PC-9 (cell line): ENCODE measurements at regions not wholly inside any gene's neighbourhood (a gene's known extent, or its start where the extent isn't known, plus 50 kb on each side); places are given as distances from the start of the nearest gene placed in this dataset.
"Not testable (repeated sequence)": the region's sequence is repeated elsewhere in the genome, so short reads cannot be mapped to it uniquely, and the experiment has no call there.

Source experiments
- BruUV-seq: library from RNA; stranded (reverse); fragments of 400-500 nt; replicated peaks from 2 replicates; lab custom pipeline; 2021; lab: Mats Ljungman, UMichigan
- CTCF ChIA-PET: fragments of 300-600 bp; sonication (Branson Sonifier 250); formaldehyde crosslinking; loops from one replicate; lab custom pipeline; 2022; ENCODE audit warnings: antibody characterized with exemption; lab: Charles Lee
- POLR2A ChIA-PET: fragments of 300-600 bp; sonication (Branson Sonifier 250); formaldehyde crosslinking; loops from one replicate; lab custom pipeline; 2022; ENCODE audit warnings: antibody characterized with exemption; ENCODE audit not compliant: unreplicated experiment; lab: Charles Lee
- DNase-seq, 2 experiments: peaks; one replicate each; pipeline versions ENCODE4 v3.0.0 to v3.0.0-alpha.2; 2015 to 2022; ENCODE audit warnings: mixed read lengths in 1 of 2
- H2AFZ ChIP-seq: fragments of 200-600 bp; sonication (generic); 2 replicates; pipeline ENCODE4 v1.8.1; 2017; ENCODE audit warnings: antibody characterized with exemption
- H3F3A ChIP-seq: fragments of 200-600 bp; sonication (generic); 2 replicates; pipeline ENCODE4 v1.8.1; 2017; ENCODE audit warnings: antibody characterized with exemption, mild to moderate bottlenecking, low read depth; ENCODE audit not compliant: insufficient read depth
- H3K27ac ChIP-seq: fragments of 200-600 bp; sonication (generic); 2 replicates; pipeline ENCODE4 v1.6.1; 2016; ENCODE audit warnings: mixed run types
- H3K27me3 ChIP-seq: fragments of 200-600 bp; sonication (generic); 2 replicates; pipeline ENCODE4 v1.6.1; 2016; ENCODE audit warnings: low read depth, mixed run types; ENCODE audit not compliant: insufficient read depth
- H3K36me3 ChIP-seq: fragments of 200-600 bp; sonication (generic); 2 replicates; pipeline ENCODE4 v1.6.1; 2016; ENCODE audit warnings: low read depth, mixed run types
- H3K4me1 ChIP-seq: fragments of 200-600 bp; sonication (generic); replicated peaks from 2 replicates; pipeline ENCODE4 v1.6.1; 2016; ENCODE audit warnings: mixed run types; ENCODE audit not compliant: insufficient read depth
- H3K4me2 ChIP-seq: fragments of 200-600 bp; sonication (generic); 2 replicates; pipeline ENCODE4 v1.6.1; 2017; ENCODE audit warnings: mixed run types
- H3K4me3 ChIP-seq: fragments of 200-600 bp; sonication (generic); 2 replicates; pipeline ENCODE4 v1.6.1; 2016; ENCODE audit warnings: mixed run types
- H3K79me2 ChIP-seq: fragments of 200-600 bp; sonication (generic); 2 replicates; pipeline ENCODE4 v1.6.1; 2017; ENCODE audit warnings: low read depth, mixed run types
- H3K9me2 ChIP-seq: fragments of 200-600 bp; sonication (generic); 2 replicates; pipeline ENCODE4 v1.8.1; 2017; ENCODE audit warnings: mild to moderate bottlenecking; ENCODE audit not compliant: insufficient read depth
- H3K9me3 ChIP-seq: fragments of 200-600 bp; sonication (generic); 2 replicates; pipeline ENCODE4 v1.8.1; 2016; ENCODE audit warnings: low read depth; ENCODE audit not compliant: insufficient read depth
- H4K20me1 ChIP-seq: fragments of 200-600 bp; sonication (generic); 2 replicates; pipeline ENCODE4 v1.8.1; 2017; ENCODE audit not compliant: insufficient read depth
- CTCF ChIP-seq: fragments of 200-600 bp; sonication (generic); conservative IDR thresholded peaks from 2 replicates; pipeline ENCODE4 v1.6.1; 2017; ENCODE audit warnings: mixed run types, antibody characterized with exemption, mild to moderate bottlenecking, moderate library complexity
- EZH2 ChIP-seq: fragments of 200-600 bp; sonication (generic); IDR thresholded peaks from 2 replicates; pipeline ENCODE4 v1.8.0; 2017; ENCODE audit warnings: antibody characterized with exemption, low read depth
- intact Hi-C: fragments of 100-400 bp; cut with micrococcal nuclease; formaldehyde crosslinking; loops from one replicate; pipeline ENCODE4 v1.10.0; 2022; ENCODE audit not compliant: unreplicated experiment

DNA sequence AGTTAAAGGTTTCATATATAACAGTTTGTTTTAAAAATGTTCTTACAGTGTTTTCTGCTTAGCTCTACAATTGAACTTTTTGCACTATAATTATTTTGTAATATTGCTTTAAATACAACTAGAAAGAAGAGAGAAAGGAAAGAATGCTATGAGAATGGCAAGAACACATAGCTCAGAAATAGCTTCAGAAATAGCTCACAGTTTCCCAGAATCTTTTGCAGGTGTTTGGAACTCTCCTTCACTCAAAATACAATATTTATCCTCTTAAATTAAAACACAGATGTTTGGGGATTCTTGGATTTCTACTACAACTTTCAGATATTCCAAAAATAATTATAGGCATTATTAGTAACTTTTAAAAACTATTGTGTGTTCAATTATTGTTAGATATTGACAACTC, 658.0 kb upstream of the DPPA4 start:
- Histone ChIP-seq H3F3A (no peaks in the 10 kb centered on the region), H4K20me1 (no peaks in the 10 kb centered on the region), H3K4me1 (no peaks in the 10 kb centered on the region), H3K27ac (no peak overlapping the region), H3K27me3 (no peaks in the 10 kb centered on the region), H3K9me2 (no peaks in the 10 kb centered on the region), H3K4me2 (no peak overlapping the region), H3K9me3 (no peaks in the 10 kb centered on the region), H3K4me3 (no peak overlapping the region), H3K36me3 (no peaks in the 10 kb centered on the region), H3K79me2 (no peaks in the 10 kb centered on the region), H2AFZ (no peak overlapping the region)
- TF ChIP-seq CTCF (no peak), EZH2 (no peak)
- ChIA-PET CTCF (no interaction called here), POLR2A (no interaction called here)
- no TSS peak for BruUV-seq
- no peak for DNase-seq
- intact Hi-C loops, result no loop called here

- H3K27ac ChIP-seq, H3K9me3 ChIP-seq, H3K4me3 ChIP-seq, H4K20me1 ChIP-seq, BruUV-seq, H2AFZ ChIP-seq, H3K79me2 ChIP-seq, H3K4me1 ChIP-seq, H3K9me2 ChIP-seq, intact Hi-C loops, H3F3A ChIP-seq, H3K4me2 ChIP-seq, H3K27me3 ChIP-seq, H3K36me3 ChIP-seq, POLR2A ChIA-PET, CTCF ChIA-PET: not testable (repeated sequence)
- DNase-seq, result peak in 1 of 2 experiments; percentile 29
Measured at GRCh38 chr3:110001905-110002304, 664.6 kb upstream of the DPPA4 start.

DNA sequence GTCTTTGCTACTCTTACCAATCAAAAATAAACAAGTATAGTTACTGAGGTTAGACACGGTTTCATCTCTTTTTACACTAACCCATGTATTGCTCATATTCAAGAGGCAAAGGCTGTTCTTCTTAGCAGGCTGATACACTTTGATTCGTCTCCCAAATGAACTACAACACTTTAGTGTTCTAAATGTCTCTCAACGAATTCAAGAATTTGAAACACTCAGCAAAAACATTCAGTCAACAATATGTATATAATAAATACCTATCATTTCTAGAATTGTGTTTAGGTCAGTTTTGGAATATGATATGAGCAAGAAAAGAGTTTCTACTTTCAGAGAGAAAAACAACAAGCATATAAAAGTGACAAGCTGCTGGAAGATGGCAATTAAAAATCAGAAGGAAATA, 669.6 kb upstream of the DPPA4 start:
- H3K4me3 ChIP-seq, result no peak overlapping the region
- no peak overlapping the region for H3K4me2 ChIP-seq
- no peak for DNase-seq
- no TSS peak for BruUV-seq
- ChIA-PET POLR2A (no interaction called here), CTCF (no interaction called here)
- H3F3A ChIP-seq, result no peaks in the 10 kb centered on the region
- TF ChIP-seq EZH2 (no peak), CTCF (no peak)
- H3K27ac ChIP-seq, result no peak overlapping the region
- H3K9me3 ChIP-seq, result no peaks in the 10 kb centered on the region
- no peaks in the 10 kb centered on the region; the same call in 1 of the 2 replicates for H4K20me1 ChIP-seq
- H3K36me3 ChIP-seq, result no peaks in the 10 kb centered on the region; the same call in 1 of the 2 replicates
- H3K4me1 ChIP-seq, result no peaks in the 10 kb centered on the region
- H3K9me2 ChIP-seq, result 0 out of 2 replicates have a peak, but pooled peaks cover 4% of the 10 kb centered on the region
- no peaks in the 10 kb centered on the region for H3K27me3 ChIP-seq
- H2AFZ ChIP-seq, result no peak overlapping the region
- H3K79me2 ChIP-seq, result no peaks in the 10 kb centered on the region
- intact Hi-C loops, result no loop called here
